Sciatic nerve (tissue), 2 donors: ENCODE measurements at regions not wholly inside any gene's neighbourhood (a gene's known extent, or its start where the extent isn't known, plus 50 kb on each side); places are given as distances from the start of the nearest gene placed in this dataset.

Experiments used
- ATAC-seq: fragments of 200-7000 bp; cut with Tn5 transposase; one replicate; pipeline ENCODE4 v1.9.1; 2020; ENCODE audit warnings: mild to moderate bottlenecking, moderate library complexity
- DNase-seq: peaks from one replicate; pipeline ENCODE4 v3.0.0-alpha.2; 2020; ENCODE audit warnings: low spot score
- intact Hi-C: fragments of 100-400 bp; cut with DNase I; formaldehyde crosslinking; loops from one replicate; pipeline ENCODE4 v1.14.2; 2022
- donor health status: DM: no; HTN: no; CAD: no.
- donor health status: DM: no; HTN: no; CAD: no.

DNA sequence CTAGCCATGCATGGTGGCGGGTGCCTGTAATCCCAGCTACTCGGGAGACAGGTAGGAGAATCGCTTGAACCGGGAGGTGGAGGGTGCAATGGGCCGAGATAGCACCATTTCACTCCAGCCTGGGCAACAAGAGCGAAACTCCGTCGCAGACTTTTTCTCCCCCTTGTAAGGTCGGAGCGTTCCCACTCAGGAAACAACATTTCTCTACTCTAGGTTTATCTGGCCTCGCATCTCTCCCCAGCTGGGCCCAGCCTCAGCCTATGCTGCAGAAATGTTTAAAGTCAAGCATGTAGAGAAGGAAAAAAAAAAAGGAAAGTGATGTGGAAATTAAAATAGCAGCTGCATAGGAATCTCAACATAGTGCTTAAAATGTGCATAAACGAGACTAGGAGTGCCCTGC is 172.3 kb downstream of the TRIM27 start:
- intact Hi-C loops, result no loop called here
- DNase-seq (no peak), ATAC-seq (no peak)

DNA sequence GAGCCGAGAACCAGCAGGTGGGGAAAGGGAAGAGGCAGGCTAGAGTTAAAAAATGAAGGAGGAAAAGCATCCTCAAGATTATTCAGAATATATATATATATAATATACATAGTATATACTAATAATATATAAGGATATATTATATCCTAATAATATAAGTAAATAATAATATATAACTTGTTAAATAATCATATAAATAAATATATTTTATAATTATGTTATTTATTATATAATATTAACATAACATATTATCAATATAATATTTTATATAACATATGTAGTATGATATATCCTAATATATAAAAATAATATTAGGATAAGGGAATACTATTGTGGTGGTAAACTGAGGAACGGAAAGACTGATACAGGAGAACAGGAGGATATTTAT is 171.8 kb downstream of the TRIM27 start:
- ATAC-seq (no peak), DNase-seq (no peak)
- intact Hi-C loops, result no loop called here

DNA sequence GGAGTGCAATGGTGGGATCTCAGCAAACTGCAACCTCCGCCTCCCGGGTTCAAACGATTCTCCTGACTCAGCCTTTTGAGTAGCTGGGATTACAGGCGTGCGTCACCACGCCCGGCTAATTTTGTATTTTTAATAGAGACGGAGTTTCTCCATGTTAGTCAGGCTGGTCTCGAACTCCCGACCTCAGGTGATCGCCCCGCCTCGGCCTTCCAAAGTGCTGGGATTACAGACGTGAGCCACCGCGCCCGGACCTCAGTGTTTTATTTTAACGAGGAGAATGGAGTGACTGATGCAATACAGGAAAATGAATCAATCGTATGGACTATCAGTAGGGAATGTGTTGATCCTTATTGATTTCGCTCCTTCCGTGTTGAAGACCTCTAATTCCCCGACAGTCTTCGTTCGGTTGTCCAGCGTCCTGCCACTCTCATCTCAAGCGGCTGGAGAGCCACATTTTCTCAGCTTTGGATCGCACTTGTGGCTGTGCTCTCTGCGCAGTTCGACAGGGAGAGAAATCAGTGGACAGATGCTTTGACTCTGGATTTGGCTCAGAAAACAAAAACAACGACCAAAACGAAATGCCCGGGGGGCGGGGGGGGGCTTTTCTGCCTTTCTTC is 166.2 kb downstream of the TRIM27 start:
- no peak for ATAC-seq
- intact Hi-C loops, result no loop called here
- DNase-seq, result no peak

DNA sequence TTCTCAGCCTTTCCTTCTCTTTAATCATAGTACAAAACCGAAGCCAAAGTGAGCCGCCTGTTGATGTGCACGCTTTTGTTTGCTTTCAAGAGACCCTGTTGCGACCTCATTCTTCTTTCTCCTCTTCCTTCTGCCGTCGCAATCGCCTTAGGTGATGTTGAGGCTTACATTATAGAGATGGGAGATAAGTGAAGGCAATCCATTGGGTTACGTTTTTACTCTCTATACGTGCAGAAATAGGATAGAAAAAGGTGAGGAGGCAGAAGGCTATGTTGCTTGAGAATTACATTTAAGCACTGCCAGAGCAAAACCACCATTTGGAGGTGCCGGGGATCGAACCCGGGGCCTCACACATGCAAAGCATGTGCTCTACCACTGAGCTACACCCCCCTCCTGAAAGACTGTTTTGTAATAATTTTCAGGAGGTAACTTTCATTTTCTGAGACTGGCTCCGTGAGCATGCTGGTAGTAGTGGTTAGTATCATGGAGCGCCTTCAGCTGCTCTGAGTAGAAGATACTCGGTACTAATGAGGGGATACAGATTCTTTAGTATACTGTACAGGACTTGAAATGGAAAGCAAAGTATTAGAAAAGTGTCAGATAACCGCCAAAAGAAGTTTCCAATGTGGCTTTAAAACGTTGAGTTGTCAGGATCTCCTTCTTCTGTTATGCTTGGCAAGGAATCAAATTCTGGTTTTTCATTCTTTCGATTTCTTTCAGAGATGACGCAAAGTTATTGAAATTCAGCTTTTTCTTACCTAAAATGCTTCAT is 165.6 kb downstream of the TRIM27 start:
- ATAC-seq (no peak), DNase-seq (no peak)
- intact Hi-C loops, result no loop called here

DNA sequence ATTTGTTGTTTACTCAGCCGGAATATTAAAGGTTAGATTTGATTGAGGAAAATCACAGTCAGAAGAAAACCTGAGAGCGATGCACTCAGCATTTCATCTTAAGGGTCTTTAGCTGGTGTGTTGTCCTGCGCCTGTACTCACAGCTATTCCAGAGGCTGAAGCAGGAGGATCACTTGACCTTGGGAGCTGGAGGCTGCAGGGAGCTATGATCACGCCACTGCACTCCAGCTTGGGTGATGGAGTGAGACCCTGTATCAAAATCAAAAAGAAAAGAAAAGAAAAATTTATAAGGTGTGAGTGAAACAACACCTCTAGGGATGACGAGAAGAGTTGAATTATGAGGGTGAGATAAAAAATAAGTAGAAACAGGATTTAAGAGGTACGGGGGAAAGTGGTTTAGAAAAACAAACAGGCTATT is 165.0 kb downstream of the TRIM27 start:
- no peak for DNase-seq
- ATAC-seq, result no peak
- intact Hi-C loops, result no loop called here

DNA sequence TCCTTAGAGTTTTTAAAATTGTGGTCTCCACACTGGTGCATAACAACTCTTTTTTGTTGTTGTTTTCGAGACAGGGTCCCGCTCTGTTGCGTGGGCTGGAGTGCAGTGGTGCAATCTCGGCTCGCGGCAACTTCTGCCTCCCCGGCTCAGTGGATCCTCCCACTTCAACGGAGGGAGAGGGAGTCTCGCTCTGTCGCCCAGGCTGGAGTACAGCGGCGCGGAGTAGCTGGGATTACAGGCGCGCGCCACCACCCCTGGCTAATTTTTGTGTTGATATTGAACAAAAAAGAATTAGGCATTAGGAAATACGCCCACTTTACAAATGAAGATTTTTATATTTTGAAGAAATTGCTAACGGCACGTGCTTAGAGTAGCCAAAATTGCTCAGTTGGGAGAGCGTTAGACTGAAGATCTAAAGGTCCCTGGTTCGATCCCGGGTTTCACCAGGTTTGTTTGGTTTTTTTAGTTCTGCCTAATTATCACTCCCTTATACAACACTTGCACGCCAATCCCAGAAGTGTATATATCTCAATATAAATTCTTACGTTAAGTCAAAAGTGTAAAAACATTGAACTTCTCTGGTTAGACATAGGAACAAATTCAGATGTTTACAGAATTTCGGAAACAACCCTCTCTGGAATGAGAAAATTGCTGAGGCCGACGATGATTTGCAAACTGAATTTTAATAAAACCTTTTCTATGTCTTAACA is 159.6 kb downstream of the TRIM27 start:
- intact Hi-C loops, result no loop called here
- ATAC-seq (no peak), DNase-seq (no peak)

DNA sequence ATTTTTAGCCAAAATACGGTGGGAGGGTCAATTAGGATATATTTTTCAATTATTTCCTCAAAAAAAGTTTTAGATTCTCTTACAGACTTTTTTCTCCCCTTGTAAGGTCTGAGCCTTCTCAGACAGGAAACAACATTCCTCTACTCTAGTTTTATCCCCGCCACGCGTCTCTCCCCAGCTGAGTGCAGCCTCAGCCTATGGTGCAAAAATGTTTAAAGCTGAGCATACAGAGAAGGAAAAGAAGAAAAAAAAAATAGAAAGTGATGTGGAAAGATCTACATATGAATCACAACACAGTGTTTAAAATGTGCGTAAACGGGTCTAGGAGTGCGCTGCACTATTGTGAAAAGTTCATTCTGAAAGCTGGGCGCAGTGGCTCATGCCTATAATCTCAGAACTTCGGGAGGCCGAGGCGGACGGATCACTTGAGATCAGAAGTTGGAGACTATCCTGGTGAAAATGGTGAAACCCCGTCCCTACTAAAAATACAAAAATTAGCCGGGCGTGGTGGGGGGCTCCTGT is 159.0 kb downstream of the TRIM27 start:
- DNase-seq, result no peak
- intact Hi-C loops, result no loop called here
- ATAC-seq, result no peak

DNA sequence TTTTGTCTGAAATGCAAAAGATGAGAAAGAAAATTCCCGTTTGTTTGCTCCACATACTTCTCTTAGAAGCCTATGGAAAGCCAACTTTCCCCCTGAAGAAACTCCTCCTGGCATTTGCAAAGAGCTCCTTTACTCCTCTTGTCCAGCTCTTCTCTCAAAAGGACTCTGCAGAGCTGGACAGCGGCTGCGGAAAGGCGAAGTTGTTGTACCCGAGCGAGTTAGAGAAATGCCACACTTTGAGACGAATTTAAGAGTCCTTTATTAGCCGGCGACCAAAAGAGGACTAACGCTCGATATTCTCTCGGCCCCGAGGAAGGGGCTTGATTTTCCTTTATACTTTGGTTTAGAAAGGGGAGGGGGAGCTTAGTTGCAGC is 157.8 kb downstream of the TRIM27 start:
- ATAC-seq (no peak), DNase-seq (no peak)
- intact Hi-C loops, result no loop called here

DNA sequence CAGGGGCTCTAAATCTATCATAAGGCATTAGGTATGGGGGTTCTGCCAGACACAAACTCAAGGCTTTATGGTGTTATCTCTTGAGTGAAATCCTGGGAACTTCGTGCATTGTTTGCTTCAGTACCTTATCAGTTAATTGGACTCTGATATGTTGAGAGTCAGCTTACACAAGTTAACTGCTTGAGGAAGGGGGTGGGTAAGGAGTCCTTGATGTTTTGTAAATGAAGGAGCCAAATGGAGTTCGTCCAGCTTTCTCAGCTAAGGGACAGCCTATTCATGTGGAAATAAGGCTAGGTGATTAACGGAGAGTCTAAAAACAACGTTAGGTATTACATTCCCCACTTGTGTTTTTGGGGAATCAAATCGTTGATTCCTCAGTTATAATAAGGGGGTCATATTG is 157.4 kb downstream of the TRIM27 start:
- intact Hi-C loops, result no loop called here
- ATAC-seq (no peak), DNase-seq (no peak)

DNA sequence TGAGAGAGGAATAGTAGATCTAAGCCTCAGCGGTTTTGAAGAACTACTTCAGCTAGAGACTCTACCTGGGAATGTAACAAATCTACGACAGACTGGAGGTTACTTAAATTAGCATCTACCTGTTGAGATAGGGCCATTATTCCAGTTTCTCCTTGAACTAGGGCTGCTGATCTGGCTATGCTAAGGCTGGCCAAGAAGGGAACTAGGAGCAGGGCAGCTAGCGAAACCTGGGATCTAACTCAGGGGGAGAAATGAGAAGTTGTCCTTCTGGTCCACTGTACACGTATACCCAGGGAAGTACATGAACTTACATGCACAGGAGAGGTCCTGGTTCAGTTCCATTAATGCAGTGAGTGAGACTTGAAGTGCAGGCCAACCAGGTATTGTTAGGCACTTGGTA is 156.7 kb downstream of the TRIM27 start:
- intact Hi-C loops, result no loop called here
- DNase-seq (no peak), ATAC-seq (no peak)

DNA sequence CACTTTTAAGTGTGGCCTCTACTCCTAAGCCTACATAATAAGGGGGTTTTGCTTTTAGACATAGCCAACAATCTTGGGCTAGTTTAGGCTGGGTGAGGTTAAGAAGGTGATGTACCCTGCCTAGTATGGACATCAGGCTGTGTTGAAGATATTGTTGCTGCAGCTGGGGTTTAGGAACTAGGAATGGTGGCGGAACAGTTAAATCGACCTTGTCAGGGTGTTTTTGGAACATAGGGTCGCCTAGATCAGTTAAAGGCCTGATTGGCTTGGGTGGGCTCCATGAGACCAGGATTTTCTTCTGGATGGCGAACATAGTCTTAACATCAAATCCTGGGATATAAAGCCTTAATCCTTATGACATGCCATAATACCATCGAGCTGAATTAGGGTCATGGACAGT is 156.1 kb downstream of the TRIM27 start:
- no peak for ATAC-seq
- DNase-seq, result no peak
- intact Hi-C loops, result no loop called here

DNA sequence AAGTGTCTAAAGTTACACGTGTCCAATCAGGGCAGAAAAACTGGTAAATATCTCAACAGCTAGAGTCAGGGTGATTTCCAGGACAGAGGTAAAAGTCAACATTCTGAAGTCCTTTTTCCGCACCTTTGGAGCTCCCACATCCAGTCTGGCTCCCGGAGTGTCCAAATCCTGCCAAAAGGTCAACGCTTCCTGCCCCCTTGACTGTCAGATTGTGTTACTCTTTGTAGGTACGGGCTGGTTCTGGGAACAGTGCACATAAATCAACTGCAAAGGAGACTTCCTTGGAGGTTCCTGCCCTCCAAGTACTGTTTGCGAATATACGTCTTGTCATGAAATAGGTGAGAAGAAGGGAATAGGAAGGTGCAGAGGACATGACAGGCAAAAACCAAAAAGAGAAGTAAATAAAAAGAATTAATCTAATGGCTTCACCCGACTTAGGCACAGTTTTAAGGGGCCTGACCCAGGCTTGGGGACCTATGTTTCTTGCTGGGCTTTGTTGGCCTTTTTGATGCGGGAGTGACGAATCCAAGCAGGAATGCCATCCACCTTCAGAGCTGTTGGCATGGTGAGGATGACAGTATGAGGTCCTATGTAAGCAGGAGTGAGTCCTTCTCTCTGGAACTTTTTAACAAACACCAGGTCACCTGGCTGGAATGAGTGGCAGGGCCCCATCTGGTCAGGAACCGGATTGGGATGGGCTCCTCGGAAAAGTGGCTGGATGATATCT is 155.4 kb downstream of the TRIM27 start:
- intact Hi-C loops, result no loop called here
- no peak for DNase-seq
- no peak for ATAC-seq

DNA sequence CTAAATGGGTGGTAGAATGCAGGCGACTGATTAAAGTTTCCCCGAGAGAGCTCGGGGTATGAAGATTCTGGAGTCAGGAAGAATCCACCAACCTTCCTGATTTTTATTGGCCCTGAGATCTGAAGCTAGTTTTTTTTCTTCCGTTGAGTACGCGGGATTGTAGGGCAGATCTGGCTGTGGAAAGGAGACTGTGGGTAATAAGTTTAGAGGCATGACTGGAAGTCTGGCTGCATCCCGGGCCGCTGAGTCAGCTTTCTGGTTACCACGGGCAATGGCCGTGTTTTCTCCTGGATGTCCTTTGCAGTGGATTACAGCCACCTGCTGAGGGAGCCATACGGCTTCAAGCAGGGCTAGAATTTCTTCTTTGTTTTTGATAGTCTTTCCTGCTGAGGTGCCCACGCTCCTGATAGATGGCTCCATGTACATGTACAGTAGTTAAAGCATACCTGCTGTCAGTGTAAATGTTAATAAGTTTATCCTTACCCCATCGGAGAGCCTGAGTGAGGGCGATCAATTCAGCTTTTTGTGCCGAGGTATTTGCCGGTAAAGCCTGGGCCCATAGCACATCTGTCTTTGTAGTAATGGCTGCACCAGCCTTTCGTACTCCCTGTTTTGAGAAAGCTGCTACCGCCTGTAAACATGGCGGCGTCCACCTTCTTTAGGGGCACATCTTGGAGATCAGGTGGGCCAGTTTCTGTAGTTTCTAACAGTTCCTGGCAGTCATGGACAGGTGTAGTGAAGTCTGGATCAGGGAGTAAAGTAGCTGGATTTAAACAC is 154.0 kb downstream of the TRIM27 start:
- intact Hi-C loops, result no loop called here
- no peak for ATAC-seq
- no peak for DNase-seq

DNA sequence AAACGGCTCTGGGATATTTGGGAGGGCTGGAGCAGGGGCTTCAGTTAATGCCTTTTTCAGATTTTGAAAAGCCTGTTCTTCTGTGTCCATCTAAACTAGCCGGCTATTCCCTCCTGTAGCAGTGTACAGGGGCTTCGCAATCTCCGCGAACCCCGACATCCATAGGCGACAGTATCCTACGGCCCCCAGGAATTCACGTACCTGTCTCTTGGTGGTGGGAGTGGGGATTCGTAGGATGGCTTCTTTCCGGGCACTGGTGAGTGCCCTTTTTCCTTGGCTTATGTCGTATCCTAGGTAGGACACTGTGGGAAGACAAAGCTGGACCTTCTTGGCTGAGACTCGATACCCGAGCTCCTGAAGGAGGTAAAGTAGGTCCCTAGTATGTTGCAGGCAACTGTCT is 153.1 kb downstream of the TRIM27 start:
- intact Hi-C loops, result no loop called here
- DNase-seq (no peak), ATAC-seq (no peak)

DNA sequence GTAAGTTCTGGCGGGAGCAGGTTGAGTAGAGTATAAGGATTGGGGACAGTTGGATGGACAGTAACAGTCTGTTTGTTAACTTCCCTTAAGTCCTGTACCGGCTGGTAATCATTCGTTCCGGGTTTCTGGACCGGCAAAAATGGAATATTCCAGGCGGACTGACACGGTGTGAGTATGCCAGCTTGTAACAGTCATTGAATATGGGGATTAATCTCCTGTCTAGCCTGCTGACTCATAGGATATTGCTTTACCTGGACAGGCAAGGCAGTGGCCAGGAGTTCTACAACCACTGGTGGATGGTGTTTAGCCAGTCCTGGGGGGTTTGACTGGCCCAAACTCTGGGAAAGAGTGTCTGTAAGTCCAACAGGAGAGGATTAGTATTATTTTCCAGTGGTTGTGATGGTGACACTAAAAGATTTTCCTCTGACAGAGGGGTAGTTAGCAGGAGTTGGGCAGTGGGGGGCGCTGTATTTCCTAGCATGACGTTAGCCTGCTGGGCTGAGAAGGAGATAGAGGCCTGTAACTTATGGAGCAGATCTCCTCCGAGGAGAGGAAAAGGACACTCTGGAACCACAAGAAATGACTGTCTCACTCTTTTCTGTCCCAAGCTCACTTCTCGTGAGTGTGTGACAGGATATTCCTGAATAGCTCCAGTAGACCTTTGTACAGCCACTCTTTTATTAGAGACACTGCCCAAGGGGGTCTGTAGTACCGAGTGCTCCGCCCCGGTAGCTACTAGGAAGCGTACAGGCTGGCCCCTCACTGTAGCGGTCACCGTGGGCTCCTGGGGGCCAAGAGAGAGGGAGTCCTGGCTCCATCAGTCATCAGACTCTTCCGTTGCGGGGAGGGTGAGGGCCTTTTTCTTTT is 152.2 kb downstream of the TRIM27 start:
- ATAC-seq (no peak), DNase-seq (no peak)
- intact Hi-C loops, result no loop called here

DNA sequence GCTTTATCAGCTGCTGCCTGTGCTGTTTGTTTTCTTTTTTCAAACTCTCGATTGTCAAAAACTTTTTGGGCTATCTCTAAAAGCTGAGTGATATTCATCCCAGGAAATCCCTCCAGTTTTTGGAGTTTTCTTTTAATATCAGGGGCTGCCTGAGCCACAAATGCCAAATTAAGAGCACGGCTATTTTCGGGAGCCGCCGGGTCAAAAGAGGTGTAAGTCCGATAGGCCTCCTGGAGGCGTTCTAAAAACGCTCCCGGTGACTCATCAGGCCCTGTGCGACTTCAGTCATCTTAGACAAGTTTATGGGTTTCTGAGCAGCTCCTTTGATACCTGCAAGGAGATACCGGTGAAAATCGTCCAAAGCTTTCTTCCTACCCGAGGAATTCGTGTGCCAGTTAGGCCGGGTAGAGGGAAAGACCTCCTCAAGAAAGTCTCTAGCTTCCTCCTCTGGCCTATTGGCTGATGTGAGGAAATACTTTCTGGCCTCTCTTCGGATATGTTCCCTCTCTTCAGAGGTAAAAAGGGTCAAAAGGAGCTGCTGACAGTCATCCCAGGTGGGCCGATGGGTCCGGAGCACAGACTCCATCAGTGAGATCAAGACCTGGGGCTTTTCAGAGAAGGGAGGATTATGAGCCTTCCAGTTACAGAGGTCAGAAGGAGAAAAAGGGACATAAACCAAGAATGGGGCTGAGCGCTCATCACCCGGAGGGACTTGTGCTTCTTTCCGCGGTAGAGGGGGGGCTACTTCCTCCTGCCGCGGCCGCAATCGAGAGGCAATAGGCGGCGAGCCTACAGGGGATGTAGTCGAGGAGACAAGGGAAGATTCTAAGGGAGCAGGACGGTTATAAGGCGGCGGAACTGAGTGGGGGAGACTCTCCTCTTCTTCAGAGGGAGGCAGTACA is 151.1 kb downstream of the TRIM27 start:
- intact Hi-C loops, result no loop called here
- DNase-seq, result no peak
- ATAC-seq, result no peak
